Loucy (cell line): ENCODE measurements at regions not wholly inside any gene's neighbourhood (a gene's known extent, or its start where the extent isn't known, plus 50 kb on each side); places are given as distances from the start of the nearest gene placed in this dataset.

Experiments
- CTCF ChIP-seq: fragments of 200-600 bp; sonication (generic); conservative IDR thresholded peaks from 2 replicates; pipeline ENCODE4 v1.5.1; 2014; ENCODE audit warnings: mild to moderate bottlenecking, antibody characterized with exemption, low read length
- EZH2phosphoT487 ChIP-seq: fragments of 200-600 bp; IDR thresholded peaks from 2 replicates; pipeline ENCODE4 v1.6.1; 2018; ENCODE audit warnings: antibody characterized with exemption, mild to moderate bottlenecking, moderate library complexity, borderline replicate concordance

DNA sequence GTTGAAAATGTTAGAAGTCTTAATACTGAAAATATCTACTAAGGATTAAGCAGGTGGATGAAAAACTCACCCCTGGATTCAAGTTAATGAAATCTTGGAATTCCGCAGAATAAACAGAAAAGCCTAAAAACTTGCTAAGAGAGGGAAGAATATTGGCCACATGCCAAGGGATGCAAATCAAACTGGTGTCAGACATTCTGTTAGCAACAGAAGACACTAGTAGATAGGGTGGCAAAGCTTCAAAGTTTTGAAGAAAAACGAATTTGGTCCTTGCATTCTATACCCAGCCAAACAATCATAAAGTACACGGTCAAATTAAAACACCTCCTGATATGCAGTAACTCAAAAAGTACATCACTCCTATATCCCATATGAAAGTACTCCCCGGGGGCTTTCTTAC is 77.1 kb upstream of the ADTRP start:
- TF ChIP-seq CTCF (no peak), EZH2phosphoT487 (no peak)
